ENCODE measurements at regions not wholly inside any gene's neighbourhood (a gene's known extent, or its start where the extent isn't known, plus 50 kb on each side); places are given as distances from the start of the nearest gene placed in this dataset.

DNA sequence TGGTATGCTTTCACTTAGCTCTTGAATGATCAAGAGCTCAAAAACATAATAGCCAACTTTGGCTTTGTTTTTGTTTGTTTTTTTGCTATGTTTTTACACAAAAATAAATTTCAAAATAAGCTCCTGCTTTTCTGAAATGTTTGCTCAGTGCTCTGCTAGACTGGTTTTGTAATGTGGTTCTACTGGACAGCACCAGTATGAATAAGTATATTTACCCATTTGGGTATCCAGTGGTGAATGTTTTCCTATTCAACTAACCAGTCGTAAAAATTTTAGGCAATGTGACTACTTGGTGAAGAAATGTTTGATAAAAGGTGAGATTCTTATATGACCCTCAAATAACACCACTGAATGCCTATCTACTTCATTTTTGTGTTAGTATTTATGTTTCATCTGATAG is 308.6 kb downstream of the PTPRC start:
- TF ChIP-seq POLR2A (IDR thresholded peaks at IDR 0.05), result no peak
- TF ChIP-seq, protein P1, sequence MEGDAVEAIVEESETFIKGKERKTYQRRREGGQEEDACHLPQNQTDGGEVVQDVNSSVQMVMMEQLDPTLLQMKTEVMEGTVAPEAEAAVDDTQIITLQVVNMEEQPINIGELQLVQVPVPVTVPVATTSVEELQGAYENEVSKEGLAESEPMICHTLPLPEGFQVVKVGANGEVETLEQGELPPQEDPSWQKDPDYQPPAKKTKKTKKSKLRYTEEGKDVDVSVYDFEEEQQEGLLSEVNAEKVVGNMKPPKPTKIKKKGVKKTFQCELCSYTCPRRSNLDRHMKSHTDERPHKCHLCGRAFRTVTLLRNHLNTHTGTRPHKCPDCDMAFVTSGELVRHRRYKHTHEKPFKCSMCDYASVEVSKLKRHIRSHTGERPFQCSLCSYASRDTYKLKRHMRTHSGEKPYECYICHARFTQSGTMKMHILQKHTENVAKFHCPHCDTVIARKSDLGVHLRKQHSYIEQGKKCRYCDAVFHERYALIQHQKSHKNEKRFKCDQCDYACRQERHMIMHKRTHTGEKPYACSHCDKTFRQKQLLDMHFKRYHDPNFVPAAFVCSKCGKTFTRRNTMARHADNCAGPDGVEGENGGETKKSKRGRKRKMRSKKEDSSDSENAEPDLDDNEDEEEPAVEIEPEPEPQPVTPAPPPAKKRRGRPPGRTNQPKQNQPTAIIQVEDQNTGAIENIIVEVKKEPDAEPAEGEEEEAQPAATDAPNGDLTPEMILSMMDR (IDR thresholded peaks at IDR 0.05), result no peak
